Activated CD4-positive, alpha-beta memory T cell treated with anti-CD3 and anti-CD28 coated beads for 36 hours (primary cell): ENCODE measurements at regions not wholly inside any gene's neighbourhood (a gene's known extent, or its start where the extent isn't known, plus 50 kb on each side); places are given as distances from the start of the nearest gene placed in this dataset.

Source experiments
- CTCF ChIA-PET: fragments of 350-600 bp; sonication (Branson Sonifier 250); formaldehyde crosslinking; loops from one replicate; lab custom pipeline; 2021; ENCODE audit warnings: antibody characterized with exemption, inconsistent platforms; lab: Charles Lee
- POLR2A ChIA-PET: fragments of 350-600 bp; sonication (Branson Sonifier 250); formaldehyde crosslinking; loops from one replicate; lab custom pipeline; 2021; ENCODE audit warnings: antibody characterized with exemption; lab: Charles Lee
- DNase-seq: peaks from one replicate; pipeline ENCODE4 v3.0.0-alpha.2; 2020
- H3K27ac Mint-ChIP-seq: one replicate; pipeline ENCODE4 v1.8.0; 2021; ENCODE audit warnings: mixed read lengths
- H3K27me3 Mint-ChIP-seq: one replicate; pipeline ENCODE4 v1.8.0; 2021; ENCODE audit warnings: mixed read lengths
- H3K36me3 Mint-ChIP-seq: one replicate; pipeline ENCODE4 v1.8.0; 2021; ENCODE audit warnings: mixed read lengths
- H3K4me1 Mint-ChIP-seq: one replicate; pipeline ENCODE4 v1.8.0; 2021; ENCODE audit warnings: low read depth, mixed read lengths
- H3K4me3 Mint-ChIP-seq: one replicate; pipeline ENCODE4 v1.8.0; 2021; ENCODE audit warnings: mild to moderate bottlenecking, mixed read lengths
- H3K9me3 Mint-ChIP-seq: one replicate; pipeline ENCODE4 v1.8.0; 2021; ENCODE audit warnings: mixed read lengths
- intact Hi-C: fragments of 100-400 bp; cut with micrococcal nuclease; formaldehyde crosslinking; loops from one replicate; pipeline ENCODE4 v1.15.1; 2023

DNA sequence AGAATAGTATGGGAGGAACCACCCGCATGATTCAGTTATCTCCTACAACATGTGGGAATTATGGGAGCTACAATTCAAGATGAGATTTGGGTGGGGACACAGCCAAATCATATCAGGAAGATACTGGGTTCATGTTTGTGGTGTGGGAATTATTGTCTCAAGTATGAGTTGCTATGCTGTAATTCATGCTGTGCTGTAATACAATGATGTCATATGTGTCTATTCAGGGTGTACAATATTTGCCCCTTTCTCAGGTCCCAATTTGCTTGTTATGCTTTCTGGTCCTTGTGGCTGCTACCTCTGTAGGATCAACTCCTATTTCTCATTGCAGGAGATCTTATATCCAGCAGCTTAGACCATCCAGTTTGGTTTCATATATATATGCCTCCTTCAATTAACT, 52.2 kb upstream of the ARHGAP20 start:
- no peak for DNase-seq
- H3K4me3 Mint-ChIP-seq, result no peak overlapping the region
- intact Hi-C loops, result no loop called here
- no peaks in the 10 kb centered on the region for H3K36me3 Mint-ChIP-seq
- peaks cover 3% of the 10 kb centered on the region for H3K4me1 Mint-ChIP-seq
- H3K9me3 Mint-ChIP-seq, result no peaks in the 10 kb centered on the region
- ChIA-PET CTCF (no interaction called here), POLR2A (no interaction called here)
- H3K27me3 Mint-ChIP-seq, result peaks cover 1% of the 10 kb centered on the region
- no peak overlapping the region for H3K27ac Mint-ChIP-seq

DNA sequence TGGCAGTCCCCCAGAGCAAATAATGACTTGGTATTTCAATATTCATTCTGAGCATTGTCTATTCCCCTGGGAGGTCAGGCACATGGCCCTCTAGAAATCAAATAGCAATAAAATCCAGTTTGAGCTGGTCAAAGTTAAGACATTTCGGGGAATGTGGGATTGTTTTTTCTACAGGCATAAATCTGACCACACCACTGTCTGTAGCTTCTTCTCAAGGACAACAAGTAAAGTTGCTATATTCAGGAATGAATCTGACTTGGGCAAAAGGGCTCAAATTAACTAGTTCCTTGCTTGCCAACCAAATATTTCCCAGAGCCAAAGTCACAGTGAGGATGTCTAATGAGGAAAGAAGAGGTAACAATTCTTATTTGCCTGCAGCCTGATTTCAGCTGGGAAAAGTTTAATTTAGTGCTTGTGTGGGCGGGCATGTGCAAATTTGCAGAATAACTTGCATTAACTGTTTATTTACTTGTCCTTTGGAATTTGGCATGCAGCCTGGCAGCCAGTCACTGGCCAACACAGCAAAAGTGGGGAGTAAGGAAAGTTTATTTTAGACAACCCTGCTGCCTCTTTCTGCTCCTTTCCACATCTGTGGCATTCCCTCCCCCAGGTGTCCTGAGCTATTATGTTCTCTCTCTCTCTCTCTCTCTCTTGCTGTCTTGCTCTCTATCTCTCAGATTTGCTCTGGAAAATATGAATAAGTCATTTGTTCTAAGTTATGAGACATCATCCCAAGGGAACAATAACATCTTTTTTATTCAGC, 51.2 kb upstream of the ARHGAP20 start:
- Mint-ChIP-seq H3K27ac (no peak overlapping the region), H3K36me3 (no peaks in the 10 kb centered on the region), H3K9me3 (no peaks in the 10 kb centered on the region), H3K4me1 (no peaks in the 10 kb centered on the region), H3K27me3 (peaks cover 1% of the 10 kb centered on the region), H3K4me3 (no peak overlapping the region)
- ChIA-PET POLR2A (no interaction called here), CTCF (no interaction called here)
- intact Hi-C loops, result no loop called here
- no peak for DNase-seq

DNA sequence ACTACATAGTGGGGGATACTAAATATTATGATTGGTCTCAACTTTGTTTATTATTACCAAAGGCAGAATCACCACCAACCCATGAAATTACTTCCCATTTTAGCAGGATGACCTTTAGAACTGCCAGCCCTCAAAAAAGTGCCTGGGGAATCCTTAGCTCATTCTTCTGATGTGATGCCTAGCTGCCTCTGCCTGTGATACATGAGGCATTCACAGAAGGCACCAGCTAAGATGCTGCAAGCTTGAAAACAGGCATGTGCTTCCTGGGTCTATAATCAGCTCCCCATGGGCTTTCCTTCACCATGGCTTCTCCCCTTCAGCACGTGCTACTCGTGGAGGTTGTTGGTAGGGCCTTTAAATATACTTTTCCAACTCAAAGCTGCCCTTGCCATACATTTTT, 50.4 kb upstream of the ARHGAP20 start:
- peaks cover 1% of the 10 kb centered on the region for H3K27me3 Mint-ChIP-seq
- ChIA-PET POLR2A (no interaction called here), CTCF (no interaction called here)
- no peak overlapping the region for H3K27ac Mint-ChIP-seq
- no peaks in the 10 kb centered on the region for H3K9me3 Mint-ChIP-seq
- no peaks in the 10 kb centered on the region for H3K36me3 Mint-ChIP-seq
- no peaks in the 10 kb centered on the region for H3K4me1 Mint-ChIP-seq
- intact Hi-C loops, result no loop called here
- no peak overlapping the region for H3K4me3 Mint-ChIP-seq
- DNase-seq, result no peak
